ENCODE measurements at regions not wholly inside any gene's neighbourhood (a gene's known extent, or its start where the extent isn't known, plus 50 kb on each side); places are given as distances from the start of the nearest gene placed in this dataset.

DNA sequence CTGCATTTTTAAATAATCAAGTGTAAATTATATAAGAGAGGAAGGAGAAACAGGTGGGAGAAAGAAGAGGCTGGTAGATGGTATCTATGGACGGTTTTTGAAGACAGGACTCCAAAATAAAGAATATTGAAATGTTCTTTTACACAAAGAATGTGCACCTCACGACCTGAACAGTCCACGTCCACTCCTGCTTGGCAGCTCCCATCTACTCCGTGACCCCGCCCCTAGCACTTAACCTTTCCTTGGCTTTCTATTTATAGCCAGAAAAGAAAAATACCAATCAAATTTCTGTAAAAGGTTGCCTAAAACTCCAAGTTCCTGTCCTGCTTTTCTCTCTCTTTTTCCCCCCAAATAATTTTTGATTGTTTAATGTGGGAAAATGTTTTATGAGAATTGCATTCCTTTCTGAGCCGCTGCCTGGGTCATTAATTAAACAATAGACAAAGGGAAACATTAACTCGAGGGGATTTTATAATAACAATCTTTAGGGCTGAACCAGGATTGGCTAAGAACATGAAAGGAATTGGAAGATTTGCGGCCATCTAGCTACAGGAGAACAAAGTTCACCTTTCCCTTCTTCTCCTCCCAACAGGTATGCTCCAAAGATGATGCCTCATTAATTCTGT lies 173.6 kb upstream of the MAP3K1 start:
- TF ChIP-seq POLR2AphosphoS5 (IDR thresholded peaks at IDR 0.05; ENCODE audit: low read depth, low read length) (no peak), POU2F2 (IDR thresholded peaks at IDR 0.05; ENCODE audit: low read depth, low read length) (no peak), SPI1 (IDR thresholded peaks at IDR 0.05; ENCODE audit: low read depth, low read length) (no peak), TAF1 (IDR thresholded peaks at IDR 0.05; ENCODE audit: low read depth, low read length) (no peak), POLR2A (IDR thresholded peaks at IDR 0.05; ENCODE audit: low read depth, low read length) (no peak)

Measured in GM12891 (cell line).